ENCODE measurements at regions not wholly inside any gene's neighbourhood (a gene's known extent, or its start where the extent isn't known, plus 50 kb on each side); places are given as distances from the start of the nearest gene placed in this dataset.

- TF ChIP-seq CHD7 (IDR thresholded peaks at IDR 0.05; ENCODE audit: insufficient replicate concordance, low read length) (no peak), BACH1 (IDR thresholded peaks at IDR 0.05; ENCODE audit: low read length) (no peak), SAP30 (IDR thresholded peaks at IDR 0.05; ENCODE audit: insufficient read depth, insufficient replicate concordance, low read length) (no peak)
These were observed 727.6 kb upstream of the DDX18 start (continued) for GRCh38 chr2:117086943-117087250.
